OCI-LY1 (cell line): ENCODE measurements at regions not wholly inside any gene's neighbourhood (a gene's known extent, or its start where the extent isn't known, plus 50 kb on each side); places are given as distances from the start of the nearest gene placed in this dataset.

ENCODE experiments used
- EZH2 ChIP-seq: fragments of 200-600 bp; sonication (generic), shearing (Covaris generic); IDR thresholded peaks from 2 replicates; pipeline ENCODE4 v1.8.0; 2017; ENCODE audit warnings: borderline replicate concordance, mixed run types, mild to moderate bottlenecking, antibody characterized with exemption, low read length, moderate library complexity, mixed read lengths
- TF ChIP-seq, protein P1 (sequence below): fragments of 200-600 bp; sonication (generic), shearing (Covaris generic); IDR thresholded peaks from 2 replicates; pipeline ENCODE4 v1.5.1; 2017; ENCODE audit warnings: mild to moderate bottlenecking, antibody characterized with exemption, low read length, moderate library complexity, mixed read lengths

- TF ChIP-seq, protein P1, sequence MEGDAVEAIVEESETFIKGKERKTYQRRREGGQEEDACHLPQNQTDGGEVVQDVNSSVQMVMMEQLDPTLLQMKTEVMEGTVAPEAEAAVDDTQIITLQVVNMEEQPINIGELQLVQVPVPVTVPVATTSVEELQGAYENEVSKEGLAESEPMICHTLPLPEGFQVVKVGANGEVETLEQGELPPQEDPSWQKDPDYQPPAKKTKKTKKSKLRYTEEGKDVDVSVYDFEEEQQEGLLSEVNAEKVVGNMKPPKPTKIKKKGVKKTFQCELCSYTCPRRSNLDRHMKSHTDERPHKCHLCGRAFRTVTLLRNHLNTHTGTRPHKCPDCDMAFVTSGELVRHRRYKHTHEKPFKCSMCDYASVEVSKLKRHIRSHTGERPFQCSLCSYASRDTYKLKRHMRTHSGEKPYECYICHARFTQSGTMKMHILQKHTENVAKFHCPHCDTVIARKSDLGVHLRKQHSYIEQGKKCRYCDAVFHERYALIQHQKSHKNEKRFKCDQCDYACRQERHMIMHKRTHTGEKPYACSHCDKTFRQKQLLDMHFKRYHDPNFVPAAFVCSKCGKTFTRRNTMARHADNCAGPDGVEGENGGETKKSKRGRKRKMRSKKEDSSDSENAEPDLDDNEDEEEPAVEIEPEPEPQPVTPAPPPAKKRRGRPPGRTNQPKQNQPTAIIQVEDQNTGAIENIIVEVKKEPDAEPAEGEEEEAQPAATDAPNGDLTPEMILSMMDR, result no peak
- TF ChIP-seq EZH2, result no peak
Measured at GRCh38 chr1:221839782-221840395, 98.0 kb upstream of the DUSP10 start.
